ENCODE measurements at regions not wholly inside any gene's neighbourhood (a gene's known extent, or its start where the extent isn't known, plus 50 kb on each side); places are given as distances from the start of the nearest gene placed in this dataset.

- TF ChIP-seq RARB (CRISPR knock-in tag; IDR thresholded peaks at IDR 0.05) (no peak), EHMT2 (IDR thresholded peaks at IDR 0.05; ENCODE audit: low read depth) (no peak), MAX (IDR thresholded peaks at IDR 0.05) (no peak), PBX3 (IDR thresholded peaks at IDR 0.05) (no peak), MAZ (IDR thresholded peaks at IDR 0.05; ENCODE audit: borderline replicate concordance, low read depth, low read length) (no peak), GATA3 (IDR thresholded peaks at IDR 0.05; ENCODE audit: borderline replicate concordance) (no peak), ZFP36 (IDR thresholded peaks at IDR 0.05; ENCODE audit: borderline replicate concordance, partially characterized antibody) (no peak), RNF2 (IDR thresholded peaks at IDR 0.05; ENCODE audit: borderline replicate concordance, low read depth) (no peak), HOXB5 (CRISPR knock-in tag; IDR thresholded peaks at IDR 0.05) (no peak), ZNF302 (CRISPR knock-in tag; IDR thresholded peaks at IDR 0.05) (no peak), HEYL (CRISPR knock-in tag; IDR thresholded peaks at IDR 0.05) (no peak), FOSL2 (IDR thresholded peaks at IDR 0.05) (no peak), FOSL2 (CRISPR knock-in tag; IDR thresholded peaks at IDR 0.05) (no peak), RAD21 (conservative IDR thresholded peaks at IDR 0.05 in 1 of 2, IDR thresholded peaks at IDR 0.05 in 1 of 2) (no peak), CTCF (IDR thresholded peaks at IDR 0.05) (no peak), BHLHE40 (IDR thresholded peaks at IDR 0.05; ENCODE audit: low read depth, low read length) (no peak), PHF8 (IDR thresholded peaks at IDR 0.05; ENCODE audit: borderline replicate concordance, low read depth) (no peak), ZC3H11A (IDR thresholded peaks at IDR 0.05) (no peak), NR3C1 (IDR thresholded peaks at IDR 0.05) (no peak)
- H3K4me3 ChIP-seq, result no peak overlapping the region
- POLR2A ChIA-PET, result no interaction called here
- H3K4me2 ChIP-seq, result peak overlapping the region; percentile 34; the same call in 2 of the 3 replicates
- peak overlapping the region in 1 of 2 experiments; percentile 46; a peak in 2 of 6 replicates for H3K27ac ChIP-seq
- WGBS (ENCODE audit: missing lambda C conversion rate), result 29% methylated on average over 2 of the region's 2 CpGs
- H3K9me3 ChIP-seq, result peaks cover 13% of the 10 kb centered on the region
- CTCF ChIA-PET, result interaction anchor here (0.6 to 6.5 kb wide), 3 partner anchors 9 to 1165 kb away, joined by 3 to 54 read pairs (median 3); no protein-coding TSS in a partner anchor
- no peak for DNase-seq (ENCODE audit: low read depth in 1 of 2, low spot score in 1 of 2)
- no peak for ATAC-seq
- H3K4me1 ChIP-seq, result peaks cover 23% of the 10 kb centered on the region
- FAIRE-seq, result no peak
These were observed 131.7 kb upstream of the TARS1 start for GRCh38 chr5:33309068-33309467.

GRCh38 chr5:33309536-33310345 is 131.0 kb upstream of the TARS1 start:
- Histone ChIP-seq H3K4me2 (peak overlapping the region; percentile 34; the same call in 1 of the 3 replicates), H3K4me3 (no peak overlapping the region), H3K27ac (peak overlapping the region in 1 of 2 experiments; percentile 51; a peak in 1 of 6 replicates), H3K4me1 (peaks cover 23% of the 10 kb centered on the region), H3K9me3 (peaks cover 13% of the 10 kb centered on the region)
- 46% methylated on average over 3 of the region's 3 CpGs for WGBS (ENCODE audit: missing lambda C conversion rate)
- POLR2A ChIA-PET, result no interaction called here
- CTCF ChIA-PET, result interaction anchor here (0.6 to 6.5 kb wide), 3 partner anchors 10 to 1165 kb away, joined by 3 to 54 read pairs (median 4); no protein-coding TSS in a partner anchor
- no peak for ATAC-seq
- no peak for FAIRE-seq
- no peak for DNase-seq (ENCODE audit: low read depth in 1 of 2, low spot score in 1 of 2)
- TF ChIP-seq PBX3 (IDR thresholded peaks at IDR 0.05) (no peak), MAZ (IDR thresholded peaks at IDR 0.05; ENCODE audit: borderline replicate concordance, low read depth, low read length) (no peak), ZFP36 (IDR thresholded peaks at IDR 0.05; ENCODE audit: borderline replicate concordance, partially characterized antibody) (no peak), BCL3 (IDR thresholded peaks at IDR 0.05) (no peak), SREBF2 (IDR thresholded peaks at IDR 0.05) (no peak), POLR2AphosphoS2 (conservative IDR thresholded peaks at IDR 0.05; ENCODE audit: low read length) (no peak), POLR2A (IDR thresholded peaks at IDR 0.05; ENCODE audit: low read length) (no peak), ZNF302 (CRISPR knock-in tag; IDR thresholded peaks at IDR 0.05) (no peak), JUN (IDR thresholded peaks at IDR 0.05) (no peak)

Measured in A549 (cell line).